ENCODE measurements at regions not wholly inside any gene's neighbourhood (a gene's known extent, or its start where the extent isn't known, plus 50 kb on each side); places are given as distances from the start of the nearest gene placed in this dataset.

DNA sequence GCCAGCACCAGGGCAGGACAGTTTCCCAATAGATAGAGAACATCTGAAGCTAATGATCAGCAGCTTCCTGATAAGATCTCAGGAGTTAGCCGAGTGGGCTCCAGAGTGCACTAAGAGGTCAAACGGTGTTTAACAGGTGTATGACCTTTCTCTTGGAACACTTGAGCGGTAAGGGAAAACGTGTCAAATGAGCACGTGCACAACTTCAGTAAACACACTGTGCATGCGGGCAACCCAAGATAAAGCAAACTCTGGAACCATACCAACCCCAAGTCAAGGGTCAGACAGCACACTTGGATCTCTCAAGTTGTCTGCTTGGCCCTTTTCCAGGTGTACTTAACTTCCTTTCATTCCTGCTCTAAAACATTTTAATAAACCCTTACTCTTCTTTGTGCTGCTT, 1941.5 kb upstream of the PCDH10 start:
- TF ChIP-seq POLR2A (IDR thresholded peaks at IDR 0.05) (no peak), POLR2AphosphoS5 (IDR thresholded peaks at IDR 0.05) (no peak)
- TF ChIP-seq, protein P1, sequence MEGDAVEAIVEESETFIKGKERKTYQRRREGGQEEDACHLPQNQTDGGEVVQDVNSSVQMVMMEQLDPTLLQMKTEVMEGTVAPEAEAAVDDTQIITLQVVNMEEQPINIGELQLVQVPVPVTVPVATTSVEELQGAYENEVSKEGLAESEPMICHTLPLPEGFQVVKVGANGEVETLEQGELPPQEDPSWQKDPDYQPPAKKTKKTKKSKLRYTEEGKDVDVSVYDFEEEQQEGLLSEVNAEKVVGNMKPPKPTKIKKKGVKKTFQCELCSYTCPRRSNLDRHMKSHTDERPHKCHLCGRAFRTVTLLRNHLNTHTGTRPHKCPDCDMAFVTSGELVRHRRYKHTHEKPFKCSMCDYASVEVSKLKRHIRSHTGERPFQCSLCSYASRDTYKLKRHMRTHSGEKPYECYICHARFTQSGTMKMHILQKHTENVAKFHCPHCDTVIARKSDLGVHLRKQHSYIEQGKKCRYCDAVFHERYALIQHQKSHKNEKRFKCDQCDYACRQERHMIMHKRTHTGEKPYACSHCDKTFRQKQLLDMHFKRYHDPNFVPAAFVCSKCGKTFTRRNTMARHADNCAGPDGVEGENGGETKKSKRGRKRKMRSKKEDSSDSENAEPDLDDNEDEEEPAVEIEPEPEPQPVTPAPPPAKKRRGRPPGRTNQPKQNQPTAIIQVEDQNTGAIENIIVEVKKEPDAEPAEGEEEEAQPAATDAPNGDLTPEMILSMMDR (IDR thresholded peaks at IDR 0.05): no peak
